ENCODE measurements at regions not wholly inside any gene's neighbourhood (a gene's known extent, or its start where the extent isn't known, plus 50 kb on each side); places are given as distances from the start of the nearest gene placed in this dataset.
"Not testable (repeated sequence)": the region's sequence is repeated elsewhere in the genome, so short reads cannot be mapped to it uniquely, and the experiment has no call there.

DNA sequence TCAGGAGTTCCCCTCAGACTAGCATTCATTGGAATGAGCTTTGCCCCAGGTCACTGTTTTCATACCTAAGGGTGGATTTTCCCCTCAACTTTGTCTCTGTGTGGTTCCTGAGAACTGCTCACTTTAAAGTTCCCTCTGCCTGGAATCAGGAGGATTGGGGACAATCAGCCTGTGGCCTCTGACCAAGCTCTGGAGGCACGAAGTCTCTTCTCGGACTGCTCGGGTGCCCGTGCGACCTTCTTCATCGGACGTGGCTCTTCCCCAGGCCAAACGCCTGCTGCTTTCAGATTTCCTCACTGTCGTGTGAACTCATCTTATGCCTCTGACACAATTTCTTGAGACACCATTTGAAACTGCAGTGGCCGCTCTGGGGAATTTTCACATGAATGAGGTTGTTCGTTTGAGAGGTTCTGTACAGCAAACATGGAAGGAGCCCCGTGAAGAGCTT, 153.7 kb upstream of the PZP start:
- Mint-ChIP-seq H3K9me3 (no peaks in the 10 kb centered on the region), H3K36me3 (no peaks in the 10 kb centered on the region), H3K27ac (peak overlapping the region; percentile 69), H3K4me3 (peak overlapping the region; percentile 55), H3K27me3 (peaks cover 2% of the 10 kb centered on the region), H3K4me1 (peaks cover 42% of the 10 kb centered on the region)
- ATAC-seq (ENCODE audit: low read depth) (no peak), DNase-seq (ENCODE audit: low spot score in 2 of 2) (no peak)

DNA sequence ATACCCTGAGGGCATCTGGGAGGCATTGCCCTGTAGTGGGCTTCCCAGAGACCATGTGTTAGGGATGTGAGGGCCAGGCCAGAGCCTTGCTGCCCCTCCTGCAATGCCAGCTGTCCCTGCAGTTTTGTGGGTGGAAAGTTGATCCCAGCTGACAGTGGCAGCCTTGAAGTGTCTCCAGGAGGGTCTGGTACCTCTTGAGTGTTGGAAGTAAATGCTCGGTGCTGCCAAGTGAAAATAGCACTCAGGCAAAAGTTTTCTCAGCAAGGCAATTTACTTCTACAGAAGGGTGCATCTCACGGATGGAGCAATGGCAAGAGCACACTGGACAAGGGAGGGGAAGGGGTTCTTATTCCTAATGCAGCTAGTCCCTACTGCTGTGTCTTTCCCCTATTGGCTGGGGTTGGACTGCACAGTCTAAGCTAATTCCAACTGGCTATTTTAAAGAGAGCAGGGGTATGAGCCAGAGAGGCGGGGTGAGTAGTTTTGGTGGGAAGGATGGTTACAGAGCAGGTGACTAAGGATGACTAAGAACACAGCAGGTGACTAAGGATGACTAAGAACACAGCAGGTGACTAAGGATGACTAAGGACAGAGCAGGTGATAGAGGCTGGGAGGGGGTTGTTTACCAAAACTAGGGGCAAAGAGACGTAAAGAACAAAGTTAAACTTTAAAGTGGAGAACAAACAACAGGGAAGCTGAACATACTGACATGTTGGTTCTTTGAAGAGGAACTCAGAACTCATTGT, 146.0 kb upstream of the PZP start:
- ATAC-seq (ENCODE audit: low read depth); H3K36me3 Mint-ChIP-seq; H3K27me3 Mint-ChIP-seq; H3K4me3 Mint-ChIP-seq; DNase-seq (ENCODE audit: low spot score in 2 of 2); H3K4me1 Mint-ChIP-seq; H3K27ac Mint-ChIP-seq; H3K9me3 Mint-ChIP-seq: not testable (repeated sequence)

DNA sequence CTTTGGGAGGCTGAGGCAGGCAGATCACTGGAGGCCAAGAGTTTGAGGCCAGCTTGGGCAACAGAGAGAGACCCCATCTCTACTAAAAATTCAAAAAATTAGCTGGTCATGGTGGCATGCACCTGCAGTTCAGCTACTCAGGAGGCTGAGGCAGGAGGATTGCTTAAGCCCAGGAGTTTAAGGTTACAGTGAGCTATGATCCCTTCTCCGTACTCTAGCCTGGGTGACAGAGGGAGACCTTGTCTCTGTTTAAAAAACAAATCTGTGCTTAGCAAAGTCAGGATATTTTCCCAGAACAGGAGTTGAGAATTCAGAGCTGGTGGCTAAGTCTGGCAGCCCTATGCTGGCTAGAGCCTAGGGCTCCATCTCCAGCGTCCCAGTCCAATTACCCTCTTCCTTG, 142.9 kb upstream of the PZP start:
- DNase-seq (ENCODE audit: low spot score in 2 of 2) (no peak), ATAC-seq (ENCODE audit: low read depth) (no peak)
- Mint-ChIP-seq H3K4me1 (no peaks in the 10 kb centered on the region), H3K4me3 (no peak overlapping the region), H3K36me3 (peaks cover 7% of the 10 kb centered on the region), H3K27ac (no peak overlapping the region), H3K27me3 (no peaks in the 10 kb centered on the region), H3K9me3 (peaks cover 3% of the 10 kb centered on the region)

DNA sequence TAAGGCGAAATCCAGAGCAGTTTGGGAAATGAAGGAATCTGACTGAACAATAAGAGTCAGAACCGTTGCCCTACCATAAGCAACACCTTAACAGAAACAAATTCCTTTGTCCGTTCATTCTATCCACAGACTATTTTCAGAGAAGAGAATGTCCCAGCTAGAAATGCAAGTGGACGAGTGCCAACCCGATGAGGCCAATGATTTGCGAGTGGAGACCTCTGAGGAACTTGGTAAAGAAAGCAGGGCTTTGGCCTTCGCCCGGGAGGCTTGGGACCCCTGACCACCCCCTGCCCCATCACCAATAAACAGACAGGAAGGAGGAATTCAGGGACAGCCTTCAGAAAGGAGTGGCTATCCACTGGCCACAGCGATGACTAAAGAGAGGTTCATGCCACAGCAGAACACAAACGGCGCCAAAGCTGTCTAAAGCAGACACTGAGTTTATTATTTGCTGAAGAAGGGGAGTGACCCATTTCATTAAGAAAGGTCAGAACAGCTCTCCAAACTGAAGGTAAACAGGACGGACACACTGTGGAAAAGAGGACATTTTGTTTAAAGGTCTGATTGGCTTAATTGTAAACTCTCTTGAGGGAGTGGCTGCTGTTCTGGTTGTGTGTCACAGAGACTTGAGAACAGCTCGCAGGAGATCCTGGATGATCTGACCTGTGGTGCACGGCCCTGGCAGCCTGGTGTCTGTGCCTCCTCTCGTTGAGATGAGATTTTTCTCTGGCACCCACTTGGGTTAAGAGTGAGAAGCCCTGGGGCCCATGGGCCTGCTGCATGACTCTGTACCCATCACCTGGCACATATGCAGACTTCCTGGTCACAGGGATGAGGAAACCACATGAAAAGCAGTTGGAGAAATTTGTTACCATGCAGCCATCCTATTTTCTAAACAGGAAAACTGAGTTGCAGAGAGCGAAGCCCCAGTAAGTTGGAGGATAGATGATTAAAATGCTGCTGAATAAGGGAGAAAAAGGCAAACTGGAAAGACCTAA, 142.0 kb upstream of the PZP start:
- no peaks in the 10 kb centered on the region for H3K27me3 Mint-ChIP-seq
- H3K36me3 Mint-ChIP-seq, result peaks cover 7% of the 10 kb centered on the region
- H3K4me1 Mint-ChIP-seq, result no peaks in the 10 kb centered on the region
- ATAC-seq (ENCODE audit: low read depth) (no peak), DNase-seq (ENCODE audit: low spot score in 2 of 2) (no peak)
- no peak overlapping the region for H3K27ac Mint-ChIP-seq
- H3K4me3 Mint-ChIP-seq, result no peak overlapping the region
- H3K9me3 Mint-ChIP-seq, result peaks cover 3% of the 10 kb centered on the region

- Mint-ChIP-seq H3K27ac (no peak overlapping the region), H3K4me3 (no peak overlapping the region), H3K9me3 (no peaks in the 10 kb centered on the region), H3K27me3 (no peaks in the 10 kb centered on the region), H3K36me3 (peaks cover 7% of the 10 kb centered on the region), H3K4me1 (no peaks in the 10 kb centered on the region)
- DNase-seq (ENCODE audit: low spot score in 2 of 2) (no peak), ATAC-seq (ENCODE audit: low read depth) (no peak)
These were observed 140.8 kb upstream of the PZP start for GRCh38 chr12:9348906-9349518.

GRCh38 chr12:9347328-9348127, 139.3 kb upstream of the PZP start:
- Mint-ChIP-seq H3K27ac (no peak overlapping the region), H3K4me3 (no peak overlapping the region), H3K27me3 (no peaks in the 10 kb centered on the region), H3K36me3 (peaks cover 4% of the 10 kb centered on the region), H3K4me1 (no peaks in the 10 kb centered on the region), H3K9me3 (no peaks in the 10 kb centered on the region)
- no peak for DNase-seq (ENCODE audit: low spot score in 2 of 2)
- ATAC-seq (ENCODE audit: low read depth), result no peak

DNA sequence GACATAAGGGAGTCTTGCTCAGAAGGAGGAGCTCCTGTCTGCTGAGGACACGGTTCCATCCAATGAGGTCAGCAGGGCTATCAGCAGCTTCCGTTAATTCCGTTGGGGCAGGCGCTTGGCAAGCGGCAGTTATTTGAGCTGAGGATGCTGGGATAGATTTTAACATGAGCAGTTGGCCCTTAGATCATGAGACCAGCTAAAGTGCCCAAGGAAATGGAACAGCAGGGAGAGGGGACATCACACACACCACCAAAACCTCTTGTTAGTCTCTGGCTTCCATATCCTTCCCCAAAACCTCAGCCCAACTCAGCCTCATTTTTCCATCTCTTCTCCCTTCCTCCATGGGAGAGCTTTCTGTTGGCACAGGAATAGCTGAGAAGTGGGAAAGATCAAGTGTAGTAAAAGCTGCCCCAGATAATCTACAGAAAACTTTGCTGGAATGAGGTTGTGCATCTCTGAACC, 138.7 kb upstream of the PZP start:
- H3K9me3 Mint-ChIP-seq, result no peaks in the 10 kb centered on the region
- H3K4me3 Mint-ChIP-seq, result no peak overlapping the region
- H3K27ac Mint-ChIP-seq, result no peak overlapping the region
- no peaks in the 10 kb centered on the region for H3K4me1 Mint-ChIP-seq
- H3K36me3 Mint-ChIP-seq, result no peaks in the 10 kb centered on the region
- DNase-seq (ENCODE audit: low spot score in 2 of 2) (no peak), ATAC-seq (ENCODE audit: low read depth) (no peak)
- H3K27me3 Mint-ChIP-seq, result no peaks in the 10 kb centered on the region

DNA sequence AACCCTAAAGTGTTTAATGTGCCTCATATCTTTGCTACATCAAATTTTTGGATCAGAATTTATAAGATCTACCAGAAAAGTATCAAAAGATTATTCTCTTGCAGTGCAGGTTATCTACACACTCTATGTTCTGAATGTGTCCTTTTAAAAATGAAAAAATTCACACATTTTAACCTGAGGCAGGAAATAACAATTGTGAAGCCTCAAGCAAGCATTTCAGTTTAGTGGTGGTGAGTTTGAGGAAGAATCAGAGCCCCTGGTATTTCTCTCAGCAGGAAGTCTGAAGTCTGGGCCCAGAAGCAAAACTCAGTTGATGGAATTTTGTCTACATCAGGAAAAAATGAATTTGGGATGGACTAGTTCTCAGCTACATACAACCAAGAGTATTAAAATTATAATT, 137.0 kb upstream of the PZP start:
- no peaks in the 10 kb centered on the region for H3K36me3 Mint-ChIP-seq
- ATAC-seq (ENCODE audit: low read depth) (no peak), DNase-seq (ENCODE audit: low spot score in 2 of 2) (no peak)
- H3K27me3 Mint-ChIP-seq, result no peaks in the 10 kb centered on the region
- no peaks in the 10 kb centered on the region for H3K4me1 Mint-ChIP-seq
- no peaks in the 10 kb centered on the region for H3K9me3 Mint-ChIP-seq
- no peak overlapping the region for H3K4me3 Mint-ChIP-seq
- H3K27ac Mint-ChIP-seq, result no peak overlapping the region

DNA sequence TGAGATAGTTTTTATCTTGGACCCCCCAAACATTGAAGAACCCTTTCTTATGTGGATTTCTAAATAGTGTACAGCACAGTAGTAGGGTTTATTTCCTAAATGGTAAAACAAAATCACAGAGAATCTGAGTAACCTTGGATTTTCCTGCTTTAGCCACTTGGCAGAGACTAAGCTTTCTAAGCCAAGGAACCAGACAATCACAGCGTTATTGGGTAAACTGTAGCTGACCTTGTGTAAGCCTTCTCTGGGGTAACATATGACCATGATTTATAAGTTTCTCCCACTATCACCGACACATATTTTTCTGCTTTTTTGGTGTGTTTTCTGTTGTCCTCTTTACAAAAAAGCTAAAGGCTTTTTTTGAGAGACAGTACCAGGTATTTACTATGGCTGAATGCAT, 136.3 kb upstream of the PZP start:
- Mint-ChIP-seq H3K27me3 (no peaks in the 10 kb centered on the region), H3K27ac (no peak overlapping the region), H3K4me3 (no peak overlapping the region), H3K4me1 (no peaks in the 10 kb centered on the region), H3K9me3 (no peaks in the 10 kb centered on the region), H3K36me3 (no peaks in the 10 kb centered on the region)
- DNase-seq (ENCODE audit: low spot score in 2 of 2), result no peak
- no peak for ATAC-seq (ENCODE audit: low read depth)

- no peak for DNase-seq (ENCODE audit: low spot score in 2 of 2)
- no peaks in the 10 kb centered on the region for H3K36me3 Mint-ChIP-seq
- ATAC-seq (ENCODE audit: low read depth), result no peak
- no peak overlapping the region for H3K4me3 Mint-ChIP-seq
- no peaks in the 10 kb centered on the region for H3K9me3 Mint-ChIP-seq
- H3K27ac Mint-ChIP-seq, result no peak overlapping the region
- no peaks in the 10 kb centered on the region for H3K4me1 Mint-ChIP-seq
- H3K27me3 Mint-ChIP-seq, result no peaks in the 10 kb centered on the region
These were observed 135.5 kb upstream of the PZP start for GRCh38 chr12:9343731-9344130.

DNA sequence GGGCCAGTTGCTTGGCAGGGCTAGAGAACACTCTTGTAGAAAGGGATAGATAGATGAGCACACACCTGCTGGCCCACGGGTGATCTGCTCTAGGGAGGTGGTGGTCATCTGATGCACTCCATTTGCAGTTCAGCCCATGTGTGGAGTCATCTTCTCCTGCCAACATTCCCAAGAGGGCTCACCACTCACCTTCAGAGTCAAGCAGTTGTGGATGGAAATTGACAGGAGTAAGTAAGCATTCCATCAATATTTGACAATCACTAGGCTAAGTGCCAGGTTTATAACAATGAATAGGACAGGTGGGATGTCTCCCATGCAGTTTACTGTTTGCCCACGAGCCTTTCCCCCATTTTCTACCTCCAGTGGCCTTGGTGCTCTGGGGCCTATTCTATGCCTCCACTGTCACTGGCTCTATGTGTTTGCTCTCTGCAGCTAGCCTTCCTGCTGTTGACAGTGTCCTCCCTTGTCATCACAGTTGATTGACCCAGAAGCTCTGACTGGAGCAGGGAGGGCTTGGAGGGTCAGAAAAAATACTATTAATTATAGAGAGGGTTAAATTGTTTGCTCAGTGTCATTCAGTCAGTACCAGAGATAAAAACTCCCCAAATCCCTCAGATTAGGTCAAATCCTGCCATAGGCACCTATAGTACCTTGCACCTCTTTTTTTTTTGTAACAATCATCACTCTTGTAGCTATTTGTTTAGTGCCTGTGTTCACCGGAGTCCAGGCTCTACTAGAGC, 134.6 kb upstream of the PZP start:
- no peak for ATAC-seq (ENCODE audit: low read depth)
- Mint-ChIP-seq H3K4me1 (no peaks in the 10 kb centered on the region), H3K27me3 (no peaks in the 10 kb centered on the region), H3K36me3 (peaks cover 1% of the 10 kb centered on the region), H3K4me3 (no peak overlapping the region), H3K9me3 (no peaks in the 10 kb centered on the region), H3K27ac (no peak overlapping the region)
- DNase-seq (ENCODE audit: low spot score in 2 of 2), result no peak

DNA sequence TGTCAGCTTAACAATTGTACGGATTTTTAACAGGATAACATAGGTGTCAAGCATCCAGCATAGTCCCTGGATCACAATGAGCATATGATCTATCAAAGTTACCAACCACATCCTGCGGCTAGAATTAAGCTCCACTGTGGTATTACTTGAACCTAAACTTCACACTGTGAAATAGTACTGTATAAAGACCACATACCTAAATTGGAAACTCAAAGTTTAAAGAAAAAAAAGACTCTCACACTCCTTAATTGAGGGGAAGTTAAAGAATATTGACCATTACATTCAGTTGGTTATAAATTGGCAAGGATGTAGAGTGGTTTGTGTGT, 133.0 kb upstream of the PZP start:
- Mint-ChIP-seq H3K4me1 (no peaks in the 10 kb centered on the region), H3K27ac (no peak overlapping the region), H3K9me3 (peaks cover 4% of the 10 kb centered on the region), H3K27me3 (no peaks in the 10 kb centered on the region), H3K36me3 (peaks cover 4% of the 10 kb centered on the region), H3K4me3 (no peak overlapping the region)
- DNase-seq (ENCODE audit: low spot score in 2 of 2) (no peak), ATAC-seq (ENCODE audit: low read depth) (no peak)
